GM18511 (cell line): ENCODE measurements at regions not wholly inside any gene's neighbourhood (a gene's known extent, or its start where the extent isn't known, plus 50 kb on each side); places are given as distances from the start of the nearest gene placed in this dataset.

ENCODE experiments used
- ATAC-seq: cut with Tn5 transposase; IDR thresholded peaks from one replicate; pipeline ENCODE4 v1.9.1; 2021; ENCODE audit warnings: mild to moderate bottlenecking, moderate library complexity; ENCODE audit not compliant: unreplicated experiment

GRCh38 chr11:90407350-90407749 lies 184.5 kb upstream of the CHORDC1 start:
- peak; percentile 48 for ATAC-seq

GRCh38 chr11:90392692-90393091 lies 169.8 kb upstream of the CHORDC1 start:
- no peak for ATAC-seq

- ATAC-seq = no peak
Measured at GRCh38 chr11:90391756-90392155, 168.9 kb upstream of the CHORDC1 start.

- no peak for ATAC-seq
Measured at GRCh38 chr11:90380206-90380605, 157.4 kb upstream of the CHORDC1 start.

- ATAC-seq = no peak
Measured at GRCh38 chr11:90373971-90374370, 151.1 kb upstream of the CHORDC1 start.

- no peak for ATAC-seq
Measured at GRCh38 chr11:90364527-90364926, 141.7 kb upstream of the CHORDC1 start.

GRCh38 chr11:90363739-90364138 lies 140.9 kb upstream of the CHORDC1 start:
- ATAC-seq = no peak

GRCh38 chr11:90355200-90355599 lies 132.4 kb upstream of the CHORDC1 start:
- no peak for ATAC-seq

GRCh38 chr11:90349731-90350130 lies 126.9 kb upstream of the CHORDC1 start:
- no peak for ATAC-seq

- no peak for ATAC-seq
Measured at GRCh38 chr11:90344546-90344945, 121.7 kb upstream of the CHORDC1 start.

- no peak for ATAC-seq
Measured at GRCh38 chr11:90343673-90344072, 120.8 kb upstream of the CHORDC1 start.

- ATAC-seq = no peak
Measured at GRCh38 chr11:90341986-90342385, 119.1 kb upstream of the CHORDC1 start.

- ATAC-seq = no peak
Measured at GRCh38 chr11:90332415-90332814, 109.6 kb upstream of the CHORDC1 start.

- ATAC-seq = no peak
Measured at GRCh38 chr11:90330632-90331031, 107.8 kb upstream of the CHORDC1 start.

- no peak for ATAC-seq
Measured at GRCh38 chr11:90329043-90329442, 106.2 kb upstream of the CHORDC1 start.

GRCh38 chr11:90326647-90327046 lies 103.8 kb upstream of the CHORDC1 start:
- ATAC-seq = peak; percentile 52

- ATAC-seq = no peak
Measured at GRCh38 chr11:90323289-90323688, 100.4 kb upstream of the CHORDC1 start.

GRCh38 chr11:90321018-90321417 lies 98.2 kb upstream of the CHORDC1 start:
- no peak for ATAC-seq

GRCh38 chr11:90318651-90319050 lies 95.8 kb upstream of the CHORDC1 start:
- ATAC-seq = no peak

- ATAC-seq = no peak
Measured at GRCh38 chr11:90310210-90310609, 87.4 kb upstream of the CHORDC1 start.

- no peak for ATAC-seq
Measured at GRCh38 chr11:90309693-90310092, 86.8 kb upstream of the CHORDC1 start.

- ATAC-seq = no peak
Measured at GRCh38 chr11:90294526-90294925, 71.7 kb upstream of the CHORDC1 start.

GRCh38 chr11:90294091-90294490 lies 71.2 kb upstream of the CHORDC1 start:
- ATAC-seq = no peak
